ENCODE measurements at regions not wholly inside any gene's neighbourhood (a gene's known extent, or its start where the extent isn't known, plus 50 kb on each side); places are given as distances from the start of the nearest gene placed in this dataset.
"Not testable (repeated sequence)": the region's sequence is repeated elsewhere in the genome, so short reads cannot be mapped to it uniquely, and the experiment has no call there.

GRCh38 chr20:4476903-4477500, 209.3 kb upstream of the PRNP start:
- no peak for DNase-seq (ENCODE audit: extremely low read depth, low read depth, low spot score)

DNA sequence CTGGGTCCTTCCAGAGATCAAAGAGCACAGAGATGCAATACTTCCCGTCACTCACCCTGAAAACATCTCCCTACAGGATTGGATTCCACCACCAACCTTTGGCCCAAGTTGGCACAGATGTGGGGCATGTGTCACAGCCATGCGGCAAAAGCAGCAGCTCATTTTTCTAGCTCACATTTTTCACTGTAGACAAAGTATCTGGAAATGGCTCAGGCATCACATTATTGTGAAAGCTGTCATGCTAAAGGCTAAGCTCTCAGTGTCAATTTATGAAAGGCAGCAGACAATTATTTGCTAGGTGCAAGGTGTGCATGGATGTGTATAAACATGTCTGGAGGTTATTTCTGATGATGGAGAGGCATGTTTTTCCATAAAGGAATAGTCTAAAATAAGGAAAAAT, 213.3 kb upstream of the PRNP start:
- no peak for DNase-seq (ENCODE audit: extremely low read depth, low read depth, low spot score)

- no peak for DNase-seq (ENCODE audit: extremely low read depth, low read depth, low spot score)
Observed at GRCh38 chr20:4471221-4471620, 215.0 kb upstream of the PRNP start.

- DNase-seq (ENCODE audit: extremely low read depth, low read depth, low spot score): no peak
Observed at GRCh38 chr20:4470375-4470774, 215.9 kb upstream of the PRNP start.

DNA sequence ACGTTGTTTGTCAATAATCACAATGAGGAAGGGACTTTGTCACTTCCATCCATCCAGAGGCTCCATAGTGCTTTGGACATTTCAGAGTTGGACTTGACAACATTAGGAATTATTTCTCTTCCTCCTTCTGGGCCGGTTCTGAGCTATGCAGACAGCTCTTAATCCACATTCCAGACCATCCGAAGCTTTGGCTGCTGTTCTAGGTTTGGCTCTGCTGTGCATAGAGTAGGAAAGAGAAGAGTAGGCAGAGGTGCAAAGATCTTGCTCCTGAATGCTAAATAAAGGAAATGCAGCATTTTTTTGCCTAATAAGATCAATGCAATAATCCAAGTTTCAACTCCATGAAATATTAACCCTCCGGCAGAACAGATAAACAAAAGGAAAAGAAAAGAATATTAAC, 216.3 kb upstream of the PRNP start:
- no peak for DNase-seq (ENCODE audit: extremely low read depth, low read depth, low spot score)

DNA sequence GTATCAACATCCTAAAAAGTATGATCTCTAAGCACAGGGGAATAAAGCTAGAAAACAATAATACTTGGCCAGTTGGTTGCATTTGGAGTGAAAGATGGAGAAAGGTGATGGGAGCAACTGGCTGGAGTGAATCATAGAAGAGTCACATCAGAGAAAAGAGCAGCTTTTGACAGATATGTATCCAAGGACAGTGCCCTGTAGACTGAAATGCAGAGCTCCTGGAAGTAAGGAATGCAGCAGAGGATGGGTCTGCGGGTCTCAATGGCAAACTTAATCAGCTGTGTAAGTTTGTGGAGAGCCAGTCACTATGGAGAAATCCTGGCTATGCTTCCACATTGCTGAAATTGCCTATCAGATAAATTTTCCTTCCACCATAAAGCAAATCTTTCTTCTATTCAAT, 218.1 kb upstream of the PRNP start:
- DNase-seq (ENCODE audit: extremely low read depth, low read depth, low spot score): no peak

- DNase-seq (ENCODE audit: extremely low read depth, low read depth, low spot score): no peak
Observed at GRCh38 chr20:4465855-4466545, 216.9 kb upstream of the ADRA1D start.

DNA sequence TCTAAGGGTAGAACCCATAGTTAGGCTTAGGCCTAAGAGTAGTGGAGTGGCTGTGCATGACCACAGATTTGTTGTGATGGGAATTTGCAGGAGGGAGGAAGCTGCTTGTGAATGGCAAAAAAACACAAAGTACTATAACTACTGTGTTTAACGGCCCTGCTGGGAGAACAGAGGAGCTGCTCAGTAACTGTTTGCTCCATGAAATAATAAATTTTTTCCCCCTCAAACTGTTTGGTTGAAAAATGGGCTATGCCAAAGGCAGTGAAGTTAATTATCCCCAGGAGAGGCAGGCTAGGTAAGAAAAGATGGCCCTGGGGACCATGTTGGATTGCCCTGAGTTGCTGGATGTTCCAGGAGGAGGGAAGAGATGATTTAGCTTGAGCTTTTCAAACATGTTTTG, 216.1 kb upstream of the ADRA1D start:
- DNase-seq (ENCODE audit: extremely low read depth, low read depth, low spot score): no peak

DNA sequence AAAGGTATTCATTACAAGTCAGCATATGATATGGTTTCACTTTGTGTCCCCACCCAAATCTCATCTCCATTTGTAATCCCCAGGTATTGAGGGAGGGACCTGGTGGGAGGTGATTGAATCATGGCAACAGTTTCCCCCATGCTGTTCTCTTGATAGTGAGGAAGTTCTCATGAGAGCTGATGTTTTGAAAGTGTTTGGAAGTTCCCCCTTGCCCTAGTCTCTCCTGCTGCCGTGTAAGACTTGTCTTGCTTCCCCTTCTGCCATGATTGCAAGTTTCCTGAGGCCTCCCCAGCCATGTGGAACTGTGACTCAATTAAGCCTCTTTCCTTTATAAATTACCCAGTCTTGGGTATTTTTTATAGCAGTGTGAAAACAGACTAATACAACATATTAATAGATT, 213.7 kb upstream of the ADRA1D start:
- not testable (repeated sequence) for DNase-seq (ENCODE audit: extremely low read depth, low read depth, low spot score)

GRCh38 chr20:4459081-4459480, 210.0 kb upstream of the ADRA1D start:
- DNase-seq (ENCODE audit: extremely low read depth, low read depth, low spot score): no peak

GRCh38 chr20:4457566-4458543, 208.8 kb upstream of the ADRA1D start:
- DNase-seq (ENCODE audit: extremely low read depth, low read depth, low spot score): no peak

GRCh38 chr20:4455996-4456395, 206.9 kb upstream of the ADRA1D start:
- no peak for DNase-seq (ENCODE audit: extremely low read depth, low read depth, low spot score)

- DNase-seq (ENCODE audit: extremely low read depth, low read depth, low spot score): no peak
Observed at GRCh38 chr20:4455301-4455701, 206.2 kb upstream of the ADRA1D start.

GRCh38 chr20:4454111-4454510, 205.0 kb upstream of the ADRA1D start:
- DNase-seq (ENCODE audit: extremely low read depth, low read depth, low spot score): no peak

- DNase-seq (ENCODE audit: extremely low read depth, low read depth, low spot score): no peak
Observed at GRCh38 chr20:4453359-4453758, 204.3 kb upstream of the ADRA1D start.

DNA sequence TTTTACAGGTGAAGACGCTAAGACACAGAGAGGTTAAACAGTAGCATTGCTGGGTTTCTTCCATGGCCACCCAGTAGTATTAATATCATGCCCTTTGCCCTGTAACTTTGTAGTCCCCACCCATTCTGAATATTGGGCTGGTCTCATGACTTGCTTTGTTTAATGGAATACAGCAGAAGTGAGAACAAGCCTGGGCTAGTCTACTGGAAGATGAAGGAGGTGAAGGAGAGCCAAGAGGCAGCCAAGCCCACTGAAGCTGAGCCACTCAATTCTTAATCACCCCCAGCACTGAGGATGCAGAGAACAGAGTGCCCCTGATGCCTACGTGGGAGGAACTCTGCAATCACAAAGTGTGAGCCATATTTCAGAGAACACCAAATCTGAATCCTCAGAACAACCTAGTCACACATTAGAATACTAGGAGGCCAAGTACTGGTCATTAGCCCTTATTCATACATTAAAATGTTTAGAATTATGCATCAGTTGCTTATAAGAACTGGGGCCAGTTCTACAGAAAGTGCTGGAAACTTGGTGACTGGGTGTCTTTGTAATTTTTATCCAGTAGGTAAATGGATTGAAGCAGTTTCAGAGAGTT, 202.5 kb upstream of the ADRA1D start:
- no peak for DNase-seq (ENCODE audit: extremely low read depth, low read depth, low spot score)

DNA sequence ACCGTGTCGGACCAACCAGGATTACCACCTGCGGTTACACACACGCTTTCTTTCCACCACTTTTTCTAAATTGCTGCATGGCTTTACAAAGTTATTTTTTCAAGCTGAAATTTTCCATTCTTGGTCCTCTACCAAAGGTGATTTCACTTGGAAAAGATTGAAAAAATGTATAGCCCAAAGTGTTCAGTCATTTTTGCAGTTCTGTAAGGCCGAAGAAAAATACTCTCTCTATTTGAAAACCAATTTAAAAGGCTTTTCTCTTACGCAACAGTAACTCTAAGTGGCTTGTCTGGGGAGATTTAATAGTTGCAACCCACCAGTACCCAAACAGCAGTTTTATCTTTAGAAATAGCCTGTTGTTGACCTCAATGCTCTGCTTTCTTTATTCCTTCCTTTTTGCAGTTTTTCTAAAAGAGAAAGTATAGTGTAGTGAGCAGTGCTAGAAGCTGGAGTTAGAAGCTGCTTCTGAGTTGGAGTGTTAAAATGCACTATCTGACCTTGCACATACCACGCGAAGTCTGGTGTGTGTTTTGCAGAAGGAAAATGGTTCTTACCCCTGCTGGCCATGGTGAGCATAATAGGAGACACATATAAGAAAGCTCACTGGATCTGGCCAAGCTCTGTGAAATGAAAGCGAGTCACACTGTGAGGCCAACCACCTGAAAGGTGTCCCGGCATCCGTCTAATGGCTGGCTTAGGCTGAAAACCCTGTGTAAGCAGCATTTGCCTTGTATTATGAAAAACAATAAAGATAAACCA, 201.0 kb upstream of the ADRA1D start:
- no peak for DNase-seq (ENCODE audit: extremely low read depth, low read depth, low spot score)

GRCh38 chr20:4445784-4446183, 196.7 kb upstream of the ADRA1D start:
- DNase-seq (ENCODE audit: extremely low read depth, low read depth, low spot score): no peak

GRCh38 chr20:4445331-4445730, 196.2 kb upstream of the ADRA1D start:
- DNase-seq (ENCODE audit: extremely low read depth, low read depth, low spot score): no peak

DNA sequence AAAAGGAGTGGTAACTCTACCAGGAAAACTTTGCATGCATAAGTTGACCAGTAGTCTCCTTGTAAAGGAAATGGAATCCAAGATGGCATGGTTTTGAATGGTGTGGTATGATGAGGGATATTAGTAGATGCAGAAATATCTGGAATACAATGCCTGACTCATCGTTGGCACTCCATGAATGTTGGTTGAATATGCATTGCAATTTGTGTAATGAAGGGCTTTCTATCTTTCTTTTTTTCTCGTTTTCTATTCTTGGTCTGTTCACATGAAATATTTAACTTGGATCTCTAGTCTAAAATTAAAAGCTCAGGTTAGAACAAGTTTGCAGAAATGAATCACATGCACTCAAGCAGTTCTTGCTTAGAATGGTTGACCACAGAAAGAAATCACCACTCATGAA, 195.3 kb upstream of the ADRA1D start:
- no peak for DNase-seq (ENCODE audit: extremely low read depth, low read depth, low spot score)

DNA sequence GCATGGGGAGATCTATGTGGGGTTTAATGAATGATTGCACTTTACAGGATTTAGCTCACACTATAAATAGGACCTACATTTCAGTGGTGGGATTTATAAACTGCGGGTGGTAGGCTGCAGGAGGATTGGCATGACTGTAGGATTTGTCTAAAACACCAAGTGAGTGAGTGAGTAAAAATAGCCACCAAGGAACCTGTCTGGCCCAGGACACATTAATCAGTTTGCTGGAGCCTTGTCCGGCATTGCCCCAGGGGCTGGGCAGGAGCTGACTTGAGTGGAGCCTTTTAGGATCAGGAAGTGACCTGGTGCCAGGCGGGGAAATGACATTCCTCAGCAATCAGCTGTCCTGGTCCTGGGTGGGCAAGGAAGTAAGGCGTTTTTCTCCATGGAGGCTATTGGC, 193.9 kb upstream of the ADRA1D start:
- no peak for DNase-seq (ENCODE audit: extremely low read depth, low read depth, low spot score)
